GM12874 (cell line): ENCODE measurements at regions not wholly inside any gene's neighbourhood (a gene's known extent, or its start where the extent isn't known, plus 50 kb on each side); places are given as distances from the start of the nearest gene placed in this dataset.

Source experiments
- TF ChIP-seq, protein P1 (sequence below): IDR thresholded peaks from 2 replicates; pipeline ENCODE4 v1.5.1; 2011; ENCODE audit warnings: low read depth, mild to moderate bottlenecking, control low read depth, low read length, moderate library complexity; ENCODE audit not compliant: insufficient read depth

DNA sequence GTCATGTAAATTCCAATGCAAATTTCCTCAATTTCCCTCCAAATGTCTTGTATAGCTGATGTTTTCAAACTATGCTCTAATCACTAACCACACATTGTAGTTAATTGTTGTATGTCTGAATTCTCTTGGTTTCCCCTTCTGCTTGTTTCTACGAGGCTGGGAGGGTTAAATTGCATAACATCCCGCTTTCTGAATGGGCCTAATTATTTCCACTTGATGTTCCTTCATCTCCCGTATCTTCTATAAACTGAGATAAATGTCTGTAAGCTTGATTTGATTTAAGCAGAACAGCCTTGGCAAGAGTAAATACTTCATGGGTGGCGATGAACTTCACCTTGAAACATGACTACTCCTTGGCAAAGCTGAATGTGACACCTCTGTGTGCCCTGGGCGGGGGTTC is 72.2 kb downstream of the SERINC2 start:
- TF ChIP-seq, protein P1, sequence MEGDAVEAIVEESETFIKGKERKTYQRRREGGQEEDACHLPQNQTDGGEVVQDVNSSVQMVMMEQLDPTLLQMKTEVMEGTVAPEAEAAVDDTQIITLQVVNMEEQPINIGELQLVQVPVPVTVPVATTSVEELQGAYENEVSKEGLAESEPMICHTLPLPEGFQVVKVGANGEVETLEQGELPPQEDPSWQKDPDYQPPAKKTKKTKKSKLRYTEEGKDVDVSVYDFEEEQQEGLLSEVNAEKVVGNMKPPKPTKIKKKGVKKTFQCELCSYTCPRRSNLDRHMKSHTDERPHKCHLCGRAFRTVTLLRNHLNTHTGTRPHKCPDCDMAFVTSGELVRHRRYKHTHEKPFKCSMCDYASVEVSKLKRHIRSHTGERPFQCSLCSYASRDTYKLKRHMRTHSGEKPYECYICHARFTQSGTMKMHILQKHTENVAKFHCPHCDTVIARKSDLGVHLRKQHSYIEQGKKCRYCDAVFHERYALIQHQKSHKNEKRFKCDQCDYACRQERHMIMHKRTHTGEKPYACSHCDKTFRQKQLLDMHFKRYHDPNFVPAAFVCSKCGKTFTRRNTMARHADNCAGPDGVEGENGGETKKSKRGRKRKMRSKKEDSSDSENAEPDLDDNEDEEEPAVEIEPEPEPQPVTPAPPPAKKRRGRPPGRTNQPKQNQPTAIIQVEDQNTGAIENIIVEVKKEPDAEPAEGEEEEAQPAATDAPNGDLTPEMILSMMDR: no peak

DNA sequence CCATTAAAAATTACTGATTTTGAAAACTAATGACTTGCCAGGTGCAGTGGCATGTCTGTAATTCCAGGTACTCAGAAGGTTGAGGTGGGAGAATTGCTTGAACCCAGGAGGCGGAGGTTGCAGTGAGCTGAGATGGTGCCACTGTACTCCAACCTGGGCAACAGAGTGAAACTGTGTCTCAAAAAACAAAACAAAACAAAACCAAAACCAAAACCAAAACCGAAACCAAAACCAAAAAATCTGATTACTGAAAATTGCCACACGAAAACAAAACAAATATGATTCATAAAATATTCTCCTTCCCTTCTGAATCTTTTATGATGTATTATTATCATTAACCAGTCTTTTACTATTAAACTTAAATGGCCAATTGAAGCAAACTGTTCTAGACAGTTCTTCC is 74.1 kb downstream of the SERINC2 start:
- TF ChIP-seq, protein P1: no peak

DNA sequence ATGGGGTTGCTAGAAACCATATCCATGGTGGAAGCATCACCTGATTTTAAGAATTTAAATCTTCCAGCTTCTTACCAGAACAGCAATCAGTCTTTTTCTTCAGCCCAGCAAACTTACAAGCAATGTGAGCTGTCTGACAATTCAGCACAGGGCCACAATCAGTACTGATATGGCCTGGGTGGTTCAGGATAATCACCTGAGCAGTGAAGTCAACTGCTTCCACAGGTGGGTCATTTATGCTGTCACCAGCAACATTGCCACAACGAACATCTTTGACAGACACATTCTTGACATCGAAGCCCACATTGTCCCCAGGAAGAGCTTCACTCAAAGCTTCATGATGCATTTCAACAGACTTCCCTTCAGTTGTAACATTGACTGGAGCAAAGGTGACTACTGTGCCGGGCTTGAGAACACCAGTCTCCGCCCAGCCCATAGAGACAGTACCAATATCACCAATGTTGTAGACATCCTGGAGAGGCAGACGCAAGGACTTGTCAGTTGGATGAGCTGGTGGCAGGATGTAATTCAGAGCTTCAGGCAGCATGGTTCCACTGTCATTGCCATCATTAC is 74.8 kb downstream of the SERINC2 start:
- TF ChIP-seq, protein P1: no peak

GRCh38 chr1:31488528-31488927 is 75.5 kb downstream of the SERINC2 start:
- TF ChIP-seq, protein P1: no peak

GRCh38 chr1:31497601-31498000 is 78.7 kb upstream of the TINAGL1 start:
- TF ChIP-seq, protein P1: no peak

DNA sequence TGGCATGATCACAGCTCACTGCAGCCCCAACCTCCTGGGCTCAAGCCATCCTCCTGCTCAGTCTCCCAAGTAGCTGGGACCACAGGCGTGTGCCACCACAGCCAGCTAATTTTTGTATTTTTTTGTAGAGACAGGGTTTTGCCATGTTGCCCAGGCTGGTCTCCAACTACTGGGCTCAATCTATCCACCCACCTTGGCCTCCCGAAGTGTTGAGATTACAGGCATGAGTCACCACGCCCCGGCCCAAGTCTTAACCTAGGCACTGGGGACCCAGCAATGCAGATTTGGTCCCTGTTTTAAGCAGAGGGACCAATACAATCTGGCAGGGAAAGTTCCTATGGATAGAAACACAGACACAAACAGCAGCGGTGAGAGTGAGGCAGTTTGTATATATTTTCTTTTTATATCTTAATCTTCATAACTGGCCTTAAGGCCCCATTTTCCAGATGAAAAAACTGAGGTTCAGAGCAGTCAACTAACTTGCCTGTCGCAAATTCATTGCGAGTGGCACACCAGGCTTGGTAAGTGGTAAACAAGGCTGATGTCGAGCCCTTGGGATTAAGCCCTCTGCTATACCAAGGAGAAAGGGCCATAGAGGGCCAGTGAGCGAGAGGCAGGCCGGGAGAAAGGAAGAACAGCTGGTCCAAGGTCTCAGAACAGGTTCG is 77.8 kb upstream of the TINAGL1 start:
- TF ChIP-seq, protein P1: no peak

DNA sequence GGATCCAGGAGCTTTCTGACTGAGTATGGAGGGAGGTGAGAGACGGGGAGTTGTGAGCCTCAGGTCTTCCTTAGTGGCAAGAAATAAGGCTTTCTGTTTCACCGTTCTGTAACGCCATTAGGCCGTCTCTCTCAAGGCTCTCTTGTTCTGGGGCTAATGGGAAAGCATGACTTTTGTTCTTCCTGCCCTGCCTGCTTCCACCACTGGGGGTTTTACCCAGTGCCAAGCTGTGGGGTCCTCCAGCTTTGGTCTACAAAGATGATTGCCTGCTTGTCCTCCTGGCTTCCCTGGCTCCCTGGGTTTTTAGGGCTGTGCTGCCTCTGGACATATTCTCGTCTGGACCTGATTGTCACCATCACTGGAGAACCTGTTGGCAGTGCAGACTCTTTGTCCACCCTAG is 74.8 kb upstream of the TINAGL1 start:
- TF ChIP-seq, protein P1: peak; percentile 45; the same call in 1 of the 2 replicates
